Suprapubic skin (tissue), 4 donors: ENCODE measurements at regions not wholly inside any gene's neighbourhood (a gene's known extent, or its start where the extent isn't known, plus 50 kb on each side); places are given as distances from the start of the nearest gene placed in this dataset.

Experiments
- CTCF ChIP-seq, 2 donors: fragments of 200-600 bp in 1 of 2; fragments of 450-650 bp in 1 of 2; sonication (generic) in 1 of 2; IDR thresholded peaks; one replicate each; pipeline ENCODE4 v1.5.1; 2016 to 2019; ENCODE audit warnings: antibody characterized with exemption in 2 of 2, mild to moderate bottlenecking in 1 of 2, moderate library complexity in 1 of 2
- POLR2A ChIP-seq, 2 donors: fragments of 450-650 bp; IDR thresholded peaks; one replicate each; pipeline ENCODE4 v1.6.1; 2017; ENCODE audit warnings: antibody characterized with exemption in 2 of 2, mild to moderate bottlenecking in 2 of 2, moderate library complexity in 2 of 2
- POLR2AphosphoS5 ChIP-seq, 3 donors: sonication (generic); formaldehyde crosslinking; IDR thresholded peaks; one replicate each; pipeline ENCODE4 v1.6.1; 2017; ENCODE audit warnings: antibody characterized with exemption in 3 of 3

DNA sequence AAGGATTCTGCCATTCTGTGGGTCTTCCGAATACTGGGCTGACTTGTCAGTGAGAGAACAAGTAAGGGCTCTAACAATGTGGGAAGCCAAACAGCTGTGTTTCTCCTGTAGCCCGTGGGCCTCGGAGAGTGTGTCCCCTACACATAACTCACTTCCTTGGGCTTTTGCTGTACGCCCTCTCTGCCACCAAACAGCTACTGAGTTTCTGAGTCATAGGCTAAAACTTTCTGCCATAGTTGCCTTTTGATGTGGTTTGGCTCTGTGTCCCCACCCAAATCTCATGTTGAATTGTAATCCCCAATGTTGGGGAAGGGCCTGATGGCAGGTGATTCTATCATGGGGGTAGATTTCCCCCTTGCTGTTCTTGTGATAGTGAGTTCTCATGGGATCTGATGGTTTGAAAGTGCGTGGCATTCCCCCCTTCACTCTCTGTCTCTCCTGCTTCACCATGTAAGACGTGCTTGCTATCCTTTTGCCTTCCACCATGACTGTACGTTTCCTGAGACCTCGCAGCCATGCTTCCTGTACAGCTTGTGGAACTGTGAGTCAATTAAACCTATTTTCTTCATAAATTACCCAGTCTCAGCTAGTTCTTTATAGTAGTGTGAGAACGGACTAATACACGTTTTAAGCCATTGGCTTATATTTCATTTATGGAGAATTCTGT lies 194.8 kb upstream of the HMCN1 start:
- TF ChIP-seq POLR2A (IDR thresholded peaks at IDR 0.05): no peak
- no peak for TF ChIP-seq CTCF (IDR thresholded peaks at IDR 0.05)
- no peak for TF ChIP-seq POLR2AphosphoS5 (IDR thresholded peaks at IDR 0.05)
